ENCODE measurements at regions not wholly inside any gene's neighbourhood (a gene's known extent, or its start where the extent isn't known, plus 50 kb on each side); places are given as distances from the start of the nearest gene placed in this dataset.
"Not testable (repeated sequence)": the region's sequence is repeated elsewhere in the genome, so short reads cannot be mapped to it uniquely, and the experiment has no call there.

DNA sequence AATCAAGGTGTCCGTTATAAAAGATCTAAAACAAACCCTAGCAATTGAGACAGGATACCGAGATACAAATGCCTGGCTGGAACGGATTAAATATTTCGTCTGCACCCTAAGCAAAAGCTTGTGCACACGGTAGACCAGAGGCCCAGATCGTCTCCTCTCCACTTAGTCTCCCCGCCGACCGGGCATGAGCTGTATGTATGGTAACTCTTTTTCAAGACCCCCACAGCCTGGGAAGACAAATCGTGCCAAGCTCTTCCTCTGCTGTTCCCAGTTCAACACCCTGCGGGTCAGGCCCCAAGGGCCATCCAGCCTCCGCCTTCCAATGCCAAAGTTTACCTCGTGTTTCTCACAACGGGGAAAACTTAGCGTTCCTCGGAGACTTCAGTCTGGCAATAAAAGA is 285.7 kb upstream of the GALNT17 start:
- DNase-seq = no peak

GRCh38 chr7:70849580-70850235 is 282.2 kb upstream of the GALNT17 start:
- DNase-seq = no peak

DNA sequence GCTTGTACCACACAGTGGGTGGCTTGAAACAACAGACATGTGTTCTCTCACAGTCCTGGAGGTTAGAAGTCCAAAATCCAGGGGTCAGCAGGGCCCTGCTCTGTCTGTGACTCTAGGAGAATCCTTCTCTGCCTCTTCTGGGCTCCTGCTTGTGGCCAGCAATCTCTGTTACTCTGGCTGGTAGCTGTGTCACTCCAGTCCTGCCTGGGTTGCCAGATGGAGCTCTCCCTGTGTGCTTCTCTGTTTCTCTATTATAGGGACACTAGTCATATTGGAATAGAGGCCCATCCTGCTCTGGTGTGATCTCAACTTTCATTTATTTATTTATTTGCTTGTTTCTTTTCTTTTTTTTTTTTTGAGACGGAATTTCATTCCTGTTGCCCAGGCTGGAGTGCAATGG is 276.6 kb upstream of the GALNT17 start:
- DNase-seq = no peak

- DNase-seq = peak in 1 of 2 donors; percentile 34
These were observed 274.9 kb upstream of the GALNT17 start for GRCh38 chr7:70856901-70857630.

DNA sequence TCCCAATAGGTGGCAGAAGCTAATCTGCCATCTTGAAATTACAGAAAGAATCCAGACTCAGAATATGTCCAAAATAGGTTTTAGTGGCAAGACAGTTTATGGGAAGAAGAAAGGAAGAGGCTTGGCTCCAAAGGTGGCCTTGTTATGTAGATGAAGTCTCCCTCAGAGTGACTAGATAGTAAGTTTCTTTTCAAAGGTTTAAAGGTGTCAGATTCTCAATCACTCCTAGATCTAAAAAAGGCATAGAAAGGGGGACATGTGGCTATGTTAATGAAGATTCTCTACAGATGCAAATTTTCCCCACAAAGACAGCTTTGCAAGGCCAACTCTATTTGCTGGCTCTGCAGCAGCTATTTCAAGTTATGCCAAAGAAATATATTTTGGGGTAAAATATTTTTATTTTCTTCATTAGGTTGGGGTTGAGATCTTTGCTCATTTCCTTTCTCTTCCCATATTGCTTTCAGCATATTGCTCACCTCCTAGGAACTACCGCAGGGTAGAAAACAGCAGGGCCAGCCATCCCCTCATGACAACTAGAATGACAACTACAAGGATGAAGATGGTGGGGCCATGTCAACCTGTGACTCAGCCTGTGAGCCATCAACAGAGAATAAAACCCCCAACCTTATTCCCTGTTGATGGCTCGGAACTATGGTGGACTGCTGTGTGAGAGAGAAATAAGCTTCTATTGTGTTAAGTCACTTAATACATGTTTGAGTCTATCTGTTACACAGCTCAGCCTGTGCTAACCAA is 274.0 kb upstream of the GALNT17 start:
- DNase-seq = no peak

DNA sequence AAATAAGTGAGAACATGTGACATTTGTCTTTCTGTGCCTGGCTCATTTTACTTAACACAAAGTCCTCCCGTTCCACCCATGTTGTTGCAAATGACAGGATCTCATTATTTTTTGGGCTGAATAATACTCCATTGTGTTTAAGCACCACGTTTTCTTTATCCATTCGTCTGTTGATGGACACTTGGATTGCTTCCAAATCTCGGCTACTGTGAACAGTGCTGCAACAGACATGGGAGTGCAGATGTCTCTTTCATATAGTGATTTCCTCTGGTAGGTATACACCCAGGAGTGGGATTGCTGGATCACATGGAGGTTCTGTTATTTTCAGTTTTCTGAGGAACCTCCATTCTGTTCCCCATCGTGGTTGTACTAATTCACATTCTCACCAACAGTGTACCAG is 264.4 kb upstream of the GALNT17 start:
- DNase-seq = no peak

GRCh38 chr7:70870349-70870748 is 261.6 kb upstream of the GALNT17 start:
- DNase-seq = no peak

GRCh38 chr7:70872188-70872587 is 259.8 kb upstream of the GALNT17 start:
- DNase-seq = no peak

DNA sequence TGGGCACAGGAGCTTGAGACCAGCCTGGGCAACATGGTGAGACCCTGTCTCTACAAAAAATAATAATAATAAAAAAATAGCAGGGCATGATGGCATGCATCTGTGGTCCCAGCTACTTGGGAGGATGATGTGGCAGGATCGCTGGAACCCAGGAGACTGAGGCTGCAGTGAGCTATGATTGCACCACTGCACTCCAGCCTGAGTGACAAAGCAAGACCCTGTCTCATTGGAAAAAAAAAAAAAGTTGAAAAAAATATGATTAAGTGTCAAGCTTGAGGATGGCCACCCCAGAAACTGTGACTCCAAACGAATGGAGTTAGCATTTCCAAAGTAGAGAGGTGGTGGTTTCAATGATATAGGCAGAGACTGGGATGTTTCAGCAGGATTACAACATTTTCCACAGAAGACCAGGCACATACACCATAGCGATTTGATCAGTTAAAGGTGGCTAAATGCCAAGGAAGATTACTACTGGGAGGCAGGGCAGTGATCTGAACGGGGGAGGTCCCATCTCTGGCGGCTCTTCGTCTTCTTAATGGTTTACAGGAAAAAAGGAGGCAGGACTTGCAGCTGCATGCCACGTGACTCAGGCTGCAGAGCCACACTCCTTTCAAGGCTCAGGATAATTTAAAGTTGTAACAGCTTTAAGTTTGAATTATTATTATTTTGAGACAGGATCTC is 250.6 kb upstream of the GALNT17 start:
- no peak for DNase-seq

DNA sequence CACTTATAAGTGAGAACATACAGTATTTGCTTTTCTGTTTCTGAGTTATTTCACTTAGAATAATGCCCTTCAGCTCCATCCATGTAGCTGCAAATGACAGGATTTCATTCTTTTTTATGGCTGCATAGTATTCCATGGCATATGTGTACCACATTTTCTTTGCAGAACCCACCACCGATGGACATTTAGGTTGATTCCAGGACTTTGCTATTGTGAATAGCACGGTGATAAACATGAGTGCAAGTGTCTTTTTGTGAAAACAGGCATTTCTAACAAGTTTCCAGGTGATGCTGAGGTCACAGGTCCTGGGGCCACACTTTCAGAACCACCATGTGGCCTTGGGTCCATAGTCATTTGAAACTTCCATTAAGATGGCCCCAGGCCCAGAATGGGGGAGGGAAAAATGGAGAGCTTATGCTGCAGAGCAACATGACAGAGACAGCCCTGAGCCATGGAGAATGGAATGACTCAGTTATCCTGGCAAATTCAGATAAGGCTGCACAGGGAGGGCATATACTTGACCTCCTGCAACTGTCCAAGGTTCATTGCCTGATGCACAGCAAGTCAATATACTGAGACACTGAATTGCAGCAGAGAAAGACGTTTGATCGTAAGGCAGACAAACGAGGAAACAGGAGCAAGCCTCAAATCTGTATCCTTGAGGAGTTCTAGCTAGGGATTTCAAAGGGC is 248.0 kb upstream of the GALNT17 start:
- no peak for DNase-seq

GRCh38 chr7:70884440-70884764 is 247.5 kb upstream of the GALNT17 start:
- no peak for DNase-seq

DNA sequence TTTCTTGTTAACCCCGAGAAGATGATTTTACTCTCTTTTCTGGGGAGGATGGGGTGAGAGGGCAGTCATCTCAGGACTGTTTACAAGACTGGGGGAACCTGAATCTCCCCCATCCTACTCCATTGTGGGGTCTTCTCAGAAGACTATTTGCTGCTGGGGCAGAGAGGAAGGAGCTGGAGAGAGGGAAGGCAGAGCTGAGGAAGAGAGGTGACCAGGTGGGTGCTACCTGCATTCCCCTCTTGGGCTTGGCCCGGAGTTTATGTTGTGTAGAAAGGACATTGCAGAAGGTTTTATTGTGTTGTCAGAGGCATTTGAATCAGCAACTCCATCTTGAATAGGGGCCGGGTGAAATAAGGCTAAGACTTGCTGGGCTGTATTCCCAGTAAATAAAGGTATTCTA is 247.1 kb upstream of the GALNT17 start:
- no peak for DNase-seq

- DNase-seq = no peak
These were observed 245.4 kb upstream of the GALNT17 start for GRCh38 chr7:70886547-70886946.

GRCh38 chr7:70887186-70887585 is 244.8 kb upstream of the GALNT17 start:
- DNase-seq = no peak

DNA sequence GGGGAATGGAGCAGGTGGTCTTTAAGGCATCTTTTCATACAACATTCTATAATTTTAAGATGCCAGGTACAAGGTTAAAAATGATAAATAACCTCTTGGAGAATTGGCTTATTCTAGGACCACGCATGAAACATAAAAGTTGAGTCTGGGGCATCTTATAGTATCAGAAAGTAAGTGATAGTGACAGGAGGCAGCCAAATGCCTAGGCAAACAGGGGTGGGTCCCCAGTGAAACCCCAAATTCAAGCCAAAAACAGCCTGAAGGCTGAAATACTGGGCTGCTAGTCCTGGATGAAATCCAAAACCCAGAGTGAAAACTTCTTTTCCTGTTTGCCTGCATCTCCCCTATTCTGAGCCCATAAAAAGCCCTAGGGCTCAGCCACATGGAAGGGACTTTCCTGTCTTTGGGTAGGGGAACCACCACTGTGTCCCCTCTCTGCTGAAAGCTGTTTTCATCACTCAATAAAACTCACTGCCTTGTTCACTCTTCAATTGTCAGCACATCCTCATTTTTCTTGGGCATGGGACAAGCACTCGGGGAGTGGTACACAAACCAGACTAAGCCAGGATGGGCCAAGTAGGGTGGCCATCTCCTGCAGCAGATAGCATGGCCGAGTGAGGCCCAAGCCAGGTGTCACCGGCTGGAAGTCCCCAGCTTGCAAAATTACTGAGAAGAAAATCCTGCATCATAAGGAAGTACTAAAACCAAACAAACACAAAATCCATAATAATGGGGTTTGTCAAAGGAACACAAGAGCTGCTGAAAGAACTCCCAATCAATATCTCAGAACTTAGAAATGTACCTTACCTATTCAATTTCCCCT is 241.6 kb upstream of the GALNT17 start:
- no peak for DNase-seq

DNA sequence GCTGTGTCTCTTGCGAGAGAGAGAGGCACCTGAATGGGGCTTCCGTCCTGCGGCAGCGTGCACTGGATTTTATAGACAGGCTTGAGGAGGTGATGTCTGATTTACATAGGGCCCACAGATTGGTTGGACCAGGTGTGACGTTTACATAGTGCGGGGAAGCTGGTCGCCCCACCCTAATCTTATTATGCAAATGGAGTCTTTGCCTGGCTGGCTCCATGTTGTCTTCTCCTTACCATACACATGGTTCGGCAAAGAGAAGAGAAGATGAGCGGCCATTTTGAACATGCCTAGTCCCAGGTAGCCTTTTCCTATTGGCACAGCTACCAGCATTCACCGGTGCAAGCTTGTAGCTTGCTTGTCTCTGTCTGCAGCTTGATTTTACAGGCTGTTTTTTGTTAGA is 238.5 kb upstream of the GALNT17 start:
- no peak for DNase-seq

- DNase-seq = no peak
These were observed 237.8 kb upstream of the GALNT17 start for GRCh38 chr7:70893971-70894715.

- no peak for DNase-seq
These were observed 237.1 kb upstream of the GALNT17 start for GRCh38 chr7:70894799-70895198.

GRCh38 chr7:70895337-70896200 is 236.4 kb upstream of the GALNT17 start:
- DNase-seq = not testable (repeated sequence)

Data from CD4-positive, alpha-beta T cell treated with Interleukin-4 for 1 hour (primary cell).